Stomach (tissue), 8 donors: ENCODE measurements at regions not wholly inside any gene's neighbourhood (a gene's known extent, or its start where the extent isn't known, plus 50 kb on each side); places are given as distances from the start of the nearest gene placed in this dataset.

Source experiments
- DNase-seq, 2 donors: peaks; one replicate each; pipeline versions ENCODE4 v3.0.0 to v3.0.0-alpha.2; 2013 to 2019
- H3K27ac ChIP-seq, 5 donors: fragments of 200-600 bp in 4 of 5; sonication (generic) in 4 of 5; one replicate each; pipeline ENCODE4 v1.5.1; 2013 to 2019; ENCODE audit warnings: mild to moderate bottlenecking in 1 of 5, moderate library complexity in 1 of 5
- H3K27me3 ChIP-seq, 3 donors: fragments of 200-600 bp; sonication (generic); one replicate each; pipeline ENCODE4 v1.5.1; 2017 to 2019; ENCODE audit warnings: mixed run types in 1 of 3
- H3K36me3 ChIP-seq, 4 donors: fragments of 200-600 bp; sonication (generic); 1 replicate in 3 of 4; 2 replicates in 1 of 4; pipeline ENCODE4 v1.5.1; 2016 to 2019
- H3K4me1 ChIP-seq, 4 donors: fragments of 200-600 bp; sonication (generic); one replicate each; pipeline ENCODE4 v1.5.1; 2016 to 2019
- H3K4me3 ChIP-seq, 4 donors: fragments of 200-600 bp; sonication (generic) in 3 of 4; one replicate each; pipeline ENCODE4 v1.5.1; 2016 to 2019; ENCODE audit warnings: mild to moderate bottlenecking in 1 of 4
- H3K9me3 ChIP-seq, 4 donors: fragments of 200-600 bp; sonication (generic); one replicate each; pipeline ENCODE4 v1.5.1; 2016 to 2019
- CTCF ChIP-seq, 7 experiments: fragments of 450-650 bp in 4 of 7; fragments of 200-600 bp in 3 of 7; sonication (generic) in 3 of 7; IDR thresholded peaks; one replicate each; pipeline ENCODE4 v1.5.1; 2016 to 2019; ENCODE audit warnings: antibody characterized with exemption in 7 of 7, control low read depth in 2 of 7, mild to moderate bottlenecking in 1 of 7
- EP300 ChIP-seq: sonication (generic); formaldehyde crosslinking; IDR thresholded peaks from one replicate; pipeline ENCODE4 v1.6.1; 2017; ENCODE audit warnings: antibody characterized with exemption
- POLR2A ChIP-seq, 4 donors: fragments of 450-650 bp; IDR thresholded peaks; one replicate each; pipeline ENCODE4 v1.6.1; 2016; ENCODE audit warnings: antibody characterized with exemption in 4 of 4, control low read depth in 2 of 4, mild to moderate bottlenecking in 1 of 4, moderate library complexity in 1 of 4
- POLR2AphosphoS5 ChIP-seq, 3 donors: sonication (generic); formaldehyde crosslinking; IDR thresholded peaks; one replicate each; pipeline ENCODE4 v1.6.1; 2016; ENCODE audit warnings: antibody characterized with exemption in 3 of 3
- WGBS, 5 donors: extraction: QIAGEN DNeasy Blood & Tissue Kit in 3 of 5; methylation state at CpG; one replicate each; pipeline versions ENCODE4 v1.1.5 to v1.1.7; 2013 to 2018; 5-methylcytosine and 5-hydroxymethylcytosine counted together
- intact Hi-C: fragments of 100-400 bp; cut with DNase I; formaldehyde crosslinking; loops from one replicate; pipeline ENCODE4 v1.15.1; 2023; ENCODE audit warnings: low total_unique reads
- donor health status: healthy with polysubstance abuse.
- donor health status: Bipolar disorder and iron deficiency.
- donor health status: healthy.

DNA sequence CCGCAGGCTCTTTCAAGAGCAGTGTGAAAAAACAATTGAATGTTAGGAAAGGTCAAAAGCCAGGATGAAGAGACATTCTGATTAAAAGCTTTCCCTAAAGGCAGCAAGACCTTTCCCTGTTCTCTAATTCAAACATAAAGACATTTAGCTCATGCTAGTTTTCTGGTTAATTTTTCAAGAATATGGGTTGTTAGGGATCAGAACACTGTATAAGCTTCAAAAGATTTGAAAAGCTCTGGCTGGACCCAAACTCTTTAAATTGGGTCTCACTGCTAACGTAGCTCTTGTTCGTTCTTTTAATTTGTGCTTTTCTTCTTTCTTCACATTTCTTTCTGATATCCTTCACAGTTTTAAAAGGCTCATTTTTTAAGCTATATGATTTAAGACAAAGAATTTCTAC, 877.0 kb downstream of the EFNB2 start:
- WGBS, 5 donors = 68 to 92% (median 89%) methylated on average over 3 of the region's 3 CpGs
- intact Hi-C loops = no loop called here
- Histone ChIP-seq H3K4me1 (no peaks in the 10 kb centered on the region), H3K27ac (no peak overlapping the region), H3K4me3 (no peak overlapping the region), H3K36me3 (no peaks in the 10 kb centered on the region), H3K27me3 (no peaks in the 10 kb centered on the region), H3K9me3 (no peaks in the 10 kb centered on the region)
- TF ChIP-seq POLR2AphosphoS5 (IDR thresholded peaks at IDR 0.05) (no peak), EP300 (no peak), CTCF (IDR thresholded peaks at IDR 0.05) (no peak), POLR2A (IDR thresholded peaks at IDR 0.05) (no peak)
- no peak for DNase-seq

DNA sequence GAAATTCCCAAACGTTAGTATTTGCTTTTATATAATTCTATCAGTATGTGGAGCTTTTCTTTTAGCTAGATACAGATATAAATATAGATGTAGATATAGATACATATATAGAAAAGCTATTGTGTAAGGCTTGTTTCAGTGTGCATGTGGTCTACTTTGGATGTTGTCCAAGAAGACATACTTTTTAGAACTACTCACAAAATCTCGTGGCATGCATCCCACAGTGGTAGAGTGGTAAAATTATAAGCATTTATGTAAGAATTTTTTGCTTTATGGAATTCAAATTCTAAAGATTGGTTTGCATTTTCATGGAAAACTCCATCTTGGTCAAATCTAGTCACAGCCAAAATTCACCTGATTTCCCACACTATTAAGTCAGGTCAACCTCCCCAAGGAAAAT, 880.4 kb downstream of the EFNB2 start:
- WGBS, 5 donors = 19 to 45% (median 31%) methylated on average over 2 of the region's 2 CpGs
- H3K9me3 ChIP-seq = peaks cover 0 to 4% (median 0%) of the 10 kb centered on the region in 4 donors

GRCh38 chr13:105643966-105644365, 891.5 kb downstream of the EFNB2 start:
- intact Hi-C loops = no loop called here
- Histone ChIP-seq H3K27me3 (no peaks in the 10 kb centered on the region), H3K27ac (no peak overlapping the region), H3K9me3 (peaks cover 0 to 11% (median 9%) of the 10 kb centered on the region in 4 donors), H3K4me3 (no peak overlapping the region), H3K36me3 (no peaks in the 10 kb centered on the region), H3K4me1 (no peaks in the 10 kb centered on the region)
- TF ChIP-seq POLR2A (IDR thresholded peaks at IDR 0.05) (no peak), POLR2AphosphoS5 (IDR thresholded peaks at IDR 0.05) (no peak), CTCF (IDR thresholded peaks at IDR 0.05) (no peak), EP300 (no peak)
- DNase-seq = no peak
- 89 to 93% (median 90%) methylated on average over 5 of the region's 5 CpGs for WGBS, 5 donors

More for the DNA sequence above, 880.4 kb downstream of the EFNB2 start:
- TF ChIP-seq CTCF (IDR thresholded peaks at IDR 0.05) (no peak), POLR2A (IDR thresholded peaks at IDR 0.05) (no peak)
- no peak for DNase-seq
- Histone ChIP-seq H3K36me3 (no peaks in the 10 kb centered on the region), H3K27ac (no peak overlapping the region), H3K4me3 (no peak overlapping the region), H3K27me3 (no peaks in the 10 kb centered on the region), H3K4me1 (no peaks in the 10 kb centered on the region)
- intact Hi-C loops = no loop called here

- DNase-seq = no peak
- Histone ChIP-seq H3K4me1 (no peaks in the 10 kb centered on the region), H3K27ac (no peak overlapping the region), H3K36me3 (no peaks in the 10 kb centered on the region), H3K9me3 (no peaks in the 10 kb centered on the region), H3K4me3 (no peak overlapping the region), H3K27me3 (no peaks in the 10 kb centered on the region)
- TF ChIP-seq POLR2AphosphoS5 (IDR thresholded peaks at IDR 0.05) (no peak), EP300 (no peak), POLR2A (IDR thresholded peaks at IDR 0.05) (no peak), CTCF (IDR thresholded peaks at IDR 0.05) (no peak)
- WGBS, 5 donors = 92 to 96% (median 95%) methylated on average over 8 of the region's 8 CpGs
- intact Hi-C loops = no loop called here
Observed at GRCh38 chr13:105642511-105642958, 892.9 kb downstream of the EFNB2 start.
